WTC11 (cell line): ENCODE measurements at regions not wholly inside any gene's neighbourhood (a gene's known extent, or its start where the extent isn't known, plus 50 kb on each side); places are given as distances from the start of the nearest gene placed in this dataset.

ENCODE experiments used
- FOXP1 ChIP-seq: sonication (generic); formaldehyde crosslinking; IDR thresholded peaks from 2 replicates; pipeline ENCODE4 v1.8.0; 2022; ENCODE audit warnings: missing genetic modification reagents, mild to moderate bottlenecking, moderate library complexity, borderline replicate concordance
- NR2C2 ChIP-seq: sonication (generic); formaldehyde crosslinking; IDR thresholded peaks from 2 replicates; pipeline ENCODE4 v1.8.0; 2022; ENCODE audit warnings: mild to moderate bottlenecking, missing genetic modification reagents
- TF ChIP-seq, protein P1 (sequence below): sonication (generic); formaldehyde crosslinking; conservative IDR thresholded peaks from 2 replicates; pipeline ENCODE4 v1.8.1; 2022; ENCODE audit warnings: mild to moderate bottlenecking, missing genetic modification reagents
- TF ChIP-seq, protein P2 (sequence below): fragments of 200-600 bp; IDR thresholded peaks from 2 replicates; pipeline ENCODE4 v1.8.0; 2022; ENCODE audit warnings: antibody characterized with exemption
- TF ChIP-seq, protein P3 (sequence below): sonication (generic); formaldehyde crosslinking; IDR thresholded peaks from 2 replicates; pipeline ENCODE4 v1.8.0; 2022; ENCODE audit warnings: missing genetic modification reagents

DNA sequence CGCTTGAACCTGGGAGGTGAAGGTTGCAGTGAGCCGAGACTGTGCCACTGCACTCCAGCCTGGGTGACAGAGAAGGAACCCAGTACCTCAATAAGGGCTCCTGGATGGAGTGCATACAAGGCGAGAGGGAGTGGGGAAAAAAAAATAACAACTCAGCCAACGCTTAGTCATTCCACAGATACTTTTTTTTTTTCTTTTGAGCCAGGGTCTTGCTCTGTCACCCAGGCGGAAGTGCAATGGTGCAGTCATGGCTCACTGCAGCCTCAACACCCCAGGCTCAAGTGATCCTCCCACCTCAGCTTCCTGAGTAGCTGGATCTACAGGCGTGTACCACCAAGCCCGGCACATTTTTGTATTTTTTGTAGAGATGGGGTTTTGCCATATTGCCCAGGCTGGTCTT, 59.5 kb upstream of the GGTA1 start:
- TF ChIP-seq, protein P1, sequence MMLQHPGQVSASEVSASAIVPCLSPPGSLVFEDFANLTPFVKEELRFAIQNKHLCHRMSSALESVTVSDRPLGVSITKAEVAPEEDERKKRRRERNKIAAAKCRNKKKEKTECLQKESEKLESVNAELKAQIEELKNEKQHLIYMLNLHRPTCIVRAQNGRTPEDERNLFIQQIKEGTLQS (CRISPR knock-in tag): no peak
- TF ChIP-seq, protein P2, sequence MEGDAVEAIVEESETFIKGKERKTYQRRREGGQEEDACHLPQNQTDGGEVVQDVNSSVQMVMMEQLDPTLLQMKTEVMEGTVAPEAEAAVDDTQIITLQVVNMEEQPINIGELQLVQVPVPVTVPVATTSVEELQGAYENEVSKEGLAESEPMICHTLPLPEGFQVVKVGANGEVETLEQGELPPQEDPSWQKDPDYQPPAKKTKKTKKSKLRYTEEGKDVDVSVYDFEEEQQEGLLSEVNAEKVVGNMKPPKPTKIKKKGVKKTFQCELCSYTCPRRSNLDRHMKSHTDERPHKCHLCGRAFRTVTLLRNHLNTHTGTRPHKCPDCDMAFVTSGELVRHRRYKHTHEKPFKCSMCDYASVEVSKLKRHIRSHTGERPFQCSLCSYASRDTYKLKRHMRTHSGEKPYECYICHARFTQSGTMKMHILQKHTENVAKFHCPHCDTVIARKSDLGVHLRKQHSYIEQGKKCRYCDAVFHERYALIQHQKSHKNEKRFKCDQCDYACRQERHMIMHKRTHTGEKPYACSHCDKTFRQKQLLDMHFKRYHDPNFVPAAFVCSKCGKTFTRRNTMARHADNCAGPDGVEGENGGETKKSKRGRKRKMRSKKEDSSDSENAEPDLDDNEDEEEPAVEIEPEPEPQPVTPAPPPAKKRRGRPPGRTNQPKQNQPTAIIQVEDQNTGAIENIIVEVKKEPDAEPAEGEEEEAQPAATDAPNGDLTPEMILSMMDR: no peak
- TF ChIP-seq, protein P3, sequence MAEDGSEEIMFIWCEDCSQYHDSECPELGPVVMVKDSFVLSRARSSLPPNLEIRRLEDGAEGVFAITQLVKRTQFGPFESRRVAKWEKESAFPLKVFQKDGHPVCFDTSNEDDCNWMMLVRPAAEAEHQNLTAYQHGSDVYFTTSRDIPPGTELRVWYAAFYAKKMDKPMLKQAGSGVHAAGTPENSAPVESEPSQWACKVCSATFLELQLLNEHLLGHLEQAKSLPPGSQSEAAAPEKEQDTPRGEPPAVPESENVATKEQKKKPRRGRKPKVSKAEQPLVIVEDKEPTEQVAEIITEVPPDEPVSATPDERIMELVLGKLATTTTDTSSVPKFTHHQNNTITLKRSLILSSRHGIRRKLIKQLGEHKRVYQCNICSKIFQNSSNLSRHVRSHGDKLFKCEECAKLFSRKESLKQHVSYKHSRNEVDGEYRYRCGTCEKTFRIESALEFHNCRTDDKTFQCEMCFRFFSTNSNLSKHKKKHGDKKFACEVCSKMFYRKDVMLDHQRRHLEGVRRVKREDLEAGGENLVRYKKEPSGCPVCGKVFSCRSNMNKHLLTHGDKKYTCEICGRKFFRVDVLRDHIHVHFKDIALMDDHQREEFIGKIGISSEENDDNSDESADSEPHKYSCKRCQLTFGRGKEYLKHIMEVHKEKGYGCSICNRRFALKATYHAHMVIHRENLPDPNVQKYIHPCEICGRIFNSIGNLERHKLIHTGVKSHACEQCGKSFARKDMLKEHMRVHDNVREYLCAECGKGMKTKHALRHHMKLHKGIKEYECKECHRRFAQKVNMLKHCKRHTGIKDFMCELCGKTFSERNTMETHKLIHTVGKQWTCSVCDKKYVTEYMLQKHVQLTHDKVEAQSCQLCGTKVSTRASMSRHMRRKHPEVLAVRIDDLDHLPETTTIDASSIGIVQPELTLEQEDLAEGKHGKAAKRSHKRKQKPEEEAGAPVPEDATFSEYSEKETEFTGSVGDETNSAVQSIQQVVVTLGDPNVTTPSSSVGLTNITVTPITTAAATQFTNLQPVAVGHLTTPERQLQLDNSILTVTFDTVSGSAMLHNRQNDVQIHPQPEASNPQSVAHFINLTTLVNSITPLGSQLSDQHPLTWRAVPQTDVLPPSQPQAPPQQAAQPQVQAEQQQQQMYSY (CRISPR knock-in tag): no peak
- TF ChIP-seq NR2C2 (CRISPR knock-in tag) (no peak), FOXP1 (CRISPR knock-in tag) (no peak)
